PC-9 (cell line): ENCODE measurements at regions not wholly inside any gene's neighbourhood (a gene's known extent, or its start where the extent isn't known, plus 50 kb on each side); places are given as distances from the start of the nearest gene placed in this dataset.

Experiments used
- CTCF ChIP-seq: fragments of 200-600 bp; sonication (generic); conservative IDR thresholded peaks from 2 replicates; pipeline ENCODE4 v1.6.1; 2017; ENCODE audit warnings: mixed run types, antibody characterized with exemption, mild to moderate bottlenecking, moderate library complexity
- EZH2 ChIP-seq: fragments of 200-600 bp; sonication (generic); IDR thresholded peaks from 2 replicates; pipeline ENCODE4 v1.8.0; 2017; ENCODE audit warnings: antibody characterized with exemption, low read depth

GRCh38 chr10:131660427-131660826, 240.4 kb upstream of the PPP2R2D start:
- TF ChIP-seq CTCF (no peak), EZH2 (no peak)
